NB4 (cell line): ENCODE measurements at regions not wholly inside any gene's neighbourhood (a gene's known extent, or its start where the extent isn't known, plus 50 kb on each side); places are given as distances from the start of the nearest gene placed in this dataset.

Source experiments
- CTCF ChIP-seq: IDR thresholded peaks from one replicate; pipeline ENCODE4 v1.5.1; 2012; ENCODE audit warnings: low read depth, low read length
- MAX ChIP-seq: IDR thresholded peaks from 2 replicates; pipeline ENCODE4 v1.6.1; 2011; ENCODE audit warnings: low read depth, low read length
- MYC ChIP-seq: IDR thresholded peaks from 2 replicates; pipeline ENCODE4 v1.6.1; 2011; ENCODE audit warnings: low read depth, low read length
- POLR2A ChIP-seq: IDR thresholded peaks from 2 replicates; pipeline ENCODE4 v1.6.1; 2011; ENCODE audit warnings: mild to moderate bottlenecking; ENCODE audit not compliant: insufficient read length; ENCODE audit errors: extremely low read depth

- TF ChIP-seq CTCF (no peak), MAX (no peak), POLR2A (no peak), MYC (no peak)
Observed at GRCh38 chr4:31341601-31342359, 621.6 kb downstream of the PCDH7 start.
